ENCODE measurements at regions not wholly inside any gene's neighbourhood (a gene's known extent, or its start where the extent isn't known, plus 50 kb on each side); places are given as distances from the start of the nearest gene placed in this dataset.

- no peak overlapping the region for H2BK12ac ChIP-seq (ENCODE audit: low read length)
- no peak overlapping the region for H3K4ac ChIP-seq (ENCODE audit: low read length)
- no peak overlapping the region for H3K4me2 ChIP-seq (ENCODE audit: insufficient read depth, low read length, poor library complexity, severe bottlenecking)
- no peaks in the 10 kb centered on the region for H3K9me3 ChIP-seq (replicated peaks in 1 of 2; ENCODE audit: control insufficient read depth in 2 of 2, insufficient read depth in 1 of 2, low read depth in 1 of 2, low read length in 2 of 2)
- H2AK5ac ChIP-seq (ENCODE audit: low read depth, low read length), result no peak overlapping the region
- no peak overlapping the region for H3K23ac ChIP-seq (ENCODE audit: low read depth, low read length, poor library complexity)
- H3K9ac ChIP-seq (ENCODE audit: low read depth, low read length, poor library complexity), result no peak overlapping the region
- no peak overlapping the region for H3K18ac ChIP-seq (ENCODE audit: low read length)
- no peak overlapping the region for H2BK15ac ChIP-seq (ENCODE audit: low read length)
- H3K27ac ChIP-seq (replicated peaks; ENCODE audit: low read length), result no peak overlapping the region
- H4K8ac ChIP-seq (ENCODE audit: low read depth, low read length), result no peak overlapping the region
- no peaks in the 10 kb centered on the region for H3K36me3 ChIP-seq (replicated peaks in 1 of 2; ENCODE audit: control insufficient read depth in 2 of 2, insufficient read depth in 2 of 2, low read length in 2 of 2)
- no peak for DNase-seq (ENCODE audit: low spot score)
- no peak overlapping the region for H2BK120ac ChIP-seq (ENCODE audit: low read depth, low read length)
- no peaks in the 10 kb centered on the region for H3K4me1 ChIP-seq (ENCODE audit: control insufficient read depth in 2 of 2, insufficient read depth in 1 of 2, low read depth in 1 of 2, low read length in 2 of 2)
- H2BK5ac ChIP-seq (ENCODE audit: low read length), result no peak overlapping the region
- H3K4me3 ChIP-seq (ENCODE audit: low read length in 2 of 2), result no peak overlapping the region
- H3K14ac ChIP-seq (ENCODE audit: low read length), result no peak overlapping the region
- H4K91ac ChIP-seq (ENCODE audit: low read depth, low read length, poor library complexity), result no peak overlapping the region
- no peak overlapping the region for H2AFZ ChIP-seq (ENCODE audit: low read length)
- H3K79me1 ChIP-seq (ENCODE audit: low read depth, low read length), result no peaks in the 10 kb centered on the region
- no CpG with 5 or more reads among the region's 2 CpGs for WGBS, 2 donors (ENCODE audit: extremely low coverage in 2 of 2, insufficient read length in 2 of 2, insufficient replicate concordance in 1 of 2)
- peaks cover 0 to 4% (median 0%) of the 10 kb centered on the region in 3 experiments for H3K27me3 ChIP-seq (ENCODE audit: control insufficient read depth in 3 of 3, insufficient read depth in 3 of 3, low read depth in 1 of 3, low read length in 3 of 3)
These were observed 136.2 kb upstream of the ATP5MC3 start for GRCh38 chr2:175317751-175318150.

- Histone ChIP-seq H3K18ac (ENCODE audit: low read length) (no peak overlapping the region), H2AFZ (ENCODE audit: low read length) (no peak overlapping the region), H3K4ac (ENCODE audit: low read length) (no peak overlapping the region), H3K4me3 (ENCODE audit: low read length in 2 of 2) (no peak overlapping the region), H3K9me3 (replicated peaks in 1 of 2; ENCODE audit: control insufficient read depth in 2 of 2, insufficient read depth in 1 of 2, low read depth in 1 of 2, low read length in 2 of 2) (no peaks in the 10 kb centered on the region), H3K27me3 (ENCODE audit: control insufficient read depth in 3 of 3, insufficient read depth in 3 of 3, low read depth in 1 of 3, low read length in 3 of 3) (peaks cover 0 to 7% (median 0%) of the 10 kb centered on the region in 3 experiments), H4K8ac (ENCODE audit: low read depth, low read length) (no peak overlapping the region), H2BK5ac (ENCODE audit: low read length) (no peak overlapping the region), H4K91ac (ENCODE audit: low read depth, low read length, poor library complexity) (no peak overlapping the region), H2BK12ac (ENCODE audit: low read length) (no peak overlapping the region), H3K14ac (ENCODE audit: low read length) (no peak overlapping the region), H2BK120ac (ENCODE audit: low read depth, low read length) (no peak overlapping the region), H3K27ac (replicated peaks; ENCODE audit: low read length) (no peak overlapping the region), H3K9ac (ENCODE audit: low read depth, low read length, poor library complexity) (no peak overlapping the region), H3K4me2 (ENCODE audit: insufficient read depth, low read length, poor library complexity, severe bottlenecking) (no peak overlapping the region), H2AK5ac (ENCODE audit: low read depth, low read length) (no peak overlapping the region), H3K79me1 (ENCODE audit: low read depth, low read length) (no peaks in the 10 kb centered on the region), H3K36me3 (replicated peaks in 1 of 2; ENCODE audit: control insufficient read depth in 2 of 2, insufficient read depth in 2 of 2, low read length in 2 of 2) (no peaks in the 10 kb centered on the region), H2BK15ac (ENCODE audit: low read length) (no peak overlapping the region), H3K4me1 (ENCODE audit: control insufficient read depth in 2 of 2, insufficient read depth in 1 of 2, low read depth in 1 of 2, low read length in 2 of 2) (no peaks in the 10 kb centered on the region), H3K23ac (ENCODE audit: low read depth, low read length, poor library complexity) (no peak overlapping the region)
- WGBS, 2 donors (ENCODE audit: extremely low coverage in 2 of 2, insufficient read length in 2 of 2, insufficient replicate concordance in 1 of 2), result no CpG with 5 or more reads among the region's 2 CpGs
- DNase-seq (ENCODE audit: low spot score), result no peak
These were observed 130.6 kb upstream of the ATP5MC3 start for GRCh38 chr2:175312137-175312536.

GRCh38 chr2:175310813-175311504 is 129.4 kb upstream of the ATP5MC3 start:
- Histone ChIP-seq H3K9me3 (replicated peaks in 1 of 2; ENCODE audit: control insufficient read depth in 2 of 2, insufficient read depth in 1 of 2, low read depth in 1 of 2, low read length in 2 of 2) (no peaks in the 10 kb centered on the region), H2BK120ac (ENCODE audit: low read depth, low read length) (no peak overlapping the region), H3K18ac (ENCODE audit: low read length) (no peak overlapping the region), H3K4me3 (ENCODE audit: low read length in 2 of 2) (no peak overlapping the region), H3K36me3 (replicated peaks in 1 of 2; ENCODE audit: control insufficient read depth in 2 of 2, insufficient read depth in 2 of 2, low read length in 2 of 2) (no peaks in the 10 kb centered on the region), H3K4me2 (ENCODE audit: insufficient read depth, low read length, poor library complexity, severe bottlenecking) (no peak overlapping the region), H3K27ac (replicated peaks; ENCODE audit: low read length) (no peak overlapping the region), H3K27me3 (ENCODE audit: control insufficient read depth in 3 of 3, insufficient read depth in 3 of 3, low read depth in 1 of 3, low read length in 3 of 3) (peaks cover 0 to 7% (median 0%) of the 10 kb centered on the region in 3 experiments), H3K14ac (ENCODE audit: low read length) (no peak overlapping the region), H2AK5ac (ENCODE audit: low read depth, low read length) (no peak overlapping the region), H2BK5ac (ENCODE audit: low read length) (no peak overlapping the region), H3K4ac (ENCODE audit: low read length) (no peak overlapping the region), H3K23ac (ENCODE audit: low read depth, low read length, poor library complexity) (no peak overlapping the region), H2BK12ac (ENCODE audit: low read length) (no peak overlapping the region), H2BK15ac (ENCODE audit: low read length) (no peak overlapping the region), H2AFZ (ENCODE audit: low read length) (no peak overlapping the region), H3K9ac (ENCODE audit: low read depth, low read length, poor library complexity) (no peak overlapping the region), H4K91ac (ENCODE audit: low read depth, low read length, poor library complexity) (no peak overlapping the region), H4K8ac (ENCODE audit: low read depth, low read length) (no peak overlapping the region), H3K79me1 (ENCODE audit: low read depth, low read length) (no peaks in the 10 kb centered on the region), H3K4me1 (ENCODE audit: control insufficient read depth in 2 of 2, insufficient read depth in 1 of 2, low read depth in 1 of 2, low read length in 2 of 2) (no peaks in the 10 kb centered on the region)
- no peak for DNase-seq (ENCODE audit: low spot score)
- WGBS, 2 donors (ENCODE audit: extremely low coverage in 2 of 2, insufficient read length in 2 of 2, insufficient replicate concordance in 1 of 2), result no CpG with 5 or more reads among the region's 1 CpG

- no peak overlapping the region for H3K9ac ChIP-seq (ENCODE audit: low read depth, low read length, poor library complexity)
- DNase-seq (ENCODE audit: low spot score), result no peak
- no peak overlapping the region for H2BK5ac ChIP-seq (ENCODE audit: low read length)
- H3K18ac ChIP-seq (ENCODE audit: low read length), result no peak overlapping the region
- no peak overlapping the region for H3K4me2 ChIP-seq (ENCODE audit: insufficient read depth, low read length, poor library complexity, severe bottlenecking)
- H3K4ac ChIP-seq (ENCODE audit: low read length), result no peak overlapping the region
- H4K8ac ChIP-seq (ENCODE audit: low read depth, low read length), result no peak overlapping the region
- H2BK15ac ChIP-seq (ENCODE audit: low read length), result no peak overlapping the region
- no peak overlapping the region for H4K91ac ChIP-seq (ENCODE audit: low read depth, low read length, poor library complexity)
- no peak overlapping the region for H2BK12ac ChIP-seq (ENCODE audit: low read length)
- H3K4me3 ChIP-seq (ENCODE audit: low read length in 2 of 2), result no peak overlapping the region
- no peak overlapping the region for H2AK5ac ChIP-seq (ENCODE audit: low read depth, low read length)
- H3K79me1 ChIP-seq (ENCODE audit: low read depth, low read length), result no peaks in the 10 kb centered on the region
- H3K4me1 ChIP-seq (ENCODE audit: control insufficient read depth in 2 of 2, insufficient read depth in 1 of 2, low read depth in 1 of 2, low read length in 2 of 2), result no peaks in the 10 kb centered on the region
- H3K9me3 ChIP-seq (replicated peaks in 1 of 2; ENCODE audit: control insufficient read depth in 2 of 2, insufficient read depth in 1 of 2, low read depth in 1 of 2, low read length in 2 of 2), result no peaks in the 10 kb centered on the region
- H2AFZ ChIP-seq (ENCODE audit: low read length), result no peak overlapping the region
- no peak overlapping the region for H2BK120ac ChIP-seq (ENCODE audit: low read depth, low read length)
- H3K36me3 ChIP-seq (replicated peaks in 1 of 2; ENCODE audit: control insufficient read depth in 2 of 2, insufficient read depth in 2 of 2, low read length in 2 of 2), result no peaks in the 10 kb centered on the region
- H3K27me3 ChIP-seq (ENCODE audit: control insufficient read depth in 3 of 3, insufficient read depth in 3 of 3, low read depth in 1 of 3, low read length in 3 of 3), result peaks cover 0 to 7% (median 0%) of the 10 kb centered on the region in 3 experiments
- no CpG with 5 or more reads among the region's 3 CpGs for WGBS, 2 donors (ENCODE audit: extremely low coverage in 2 of 2, insufficient read length in 2 of 2, insufficient replicate concordance in 1 of 2)
- no peak overlapping the region for H3K27ac ChIP-seq (replicated peaks; ENCODE audit: low read length)
- H3K14ac ChIP-seq (ENCODE audit: low read length), result no peak overlapping the region
- H3K23ac ChIP-seq (ENCODE audit: low read depth, low read length, poor library complexity), result no peak overlapping the region
These were observed 128.3 kb upstream of the ATP5MC3 start for GRCh38 chr2:175309799-175310198.

Data from neuronal stem cell (in vitro differentiated cells).